ENCODE measurements at regions not wholly inside any gene's neighbourhood (a gene's known extent, or its start where the extent isn't known, plus 50 kb on each side); places are given as distances from the start of the nearest gene placed in this dataset.

- no peak for TF ChIP-seq POLR2A (IDR thresholded peaks at IDR 0.05)
- no peak for TF ChIP-seq CTCF (IDR thresholded peaks at IDR 0.05)
- H3K36me3 ChIP-seq: no peaks in the 10 kb centered on the region
- 95 to 96% (median 95%) methylated on average over 1 of the region's 1 CpG for WGBS, 4 donors
- DNase-seq (no peak), ATAC-seq (no peak)
- no peak overlapping the region for H3K4me3 ChIP-seq
- intact Hi-C loops (cut with DNase I): no loop called here
- H3K4me1 ChIP-seq: peaks cover 0 to 23% (median 2%) of the 10 kb centered on the region in 12 donors
- H3K9me3 ChIP-seq: peaks cover 0 to 18% (median 10%) of the 10 kb centered on the region in 12 donors
- no peaks in the 10 kb centered on the region for H3K27me3 ChIP-seq
- no peak overlapping the region for H3K27ac ChIP-seq
Observed at GRCh38 chr14:55979781-55980180, 138.4 kb upstream of the PELI2 start.

- Histone ChIP-seq H3K27ac (no peak overlapping the region), H3K4me3 (no peak overlapping the region), H3K9me3 (peaks cover 0 to 18% (median 10%) of the 10 kb centered on the region in 12 donors), H3K27me3 (no peaks in the 10 kb centered on the region), H3K36me3 (no peaks in the 10 kb centered on the region), H3K4me1 (peaks cover 0 to 17% (median 0%) of the 10 kb centered on the region in 12 donors)
- intact Hi-C loops (cut with DNase I): no loop called here
- ATAC-seq (no peak), DNase-seq (no peak)
- TF ChIP-seq POLR2A (IDR thresholded peaks at IDR 0.05) (no peak), CTCF (IDR thresholded peaks at IDR 0.05) (no peak)
Observed at GRCh38 chr14:55980970-55981369, 137.2 kb upstream of the PELI2 start.

GRCh38 chr14:55986069-55986468 is 132.1 kb upstream of the PELI2 start:
- 10 to 28% (median 19%) methylated on average over 2 of the region's 2 CpGs for WGBS, 4 donors

GRCh38 chr14:56000846-56001245 is 117.4 kb upstream of the PELI2 start:
- Histone ChIP-seq H3K4me3 (no peak overlapping the region), H3K27ac (no peak overlapping the region), H3K36me3 (no peaks in the 10 kb centered on the region), H3K4me1 (peaks cover 0 to 16% (median 0%) of the 10 kb centered on the region in 12 donors), H3K27me3 (no peaks in the 10 kb centered on the region), H3K9me3 (no peaks in the 10 kb centered on the region)
- ATAC-seq (no peak), DNase-seq (no peak)
- WGBS, 4 donors: 56 to 74% (median 72%) methylated on average over 3 of the region's 3 CpGs
- TF ChIP-seq POLR2A (IDR thresholded peaks at IDR 0.05) (no peak), CTCF (IDR thresholded peaks at IDR 0.05) (no peak)
- intact Hi-C loops (cut with DNase I): no loop called here

More at GRCh38 chr14:55986069-55986468, 132.1 kb upstream of the PELI2 start:
- intact Hi-C loops (cut with DNase I): no loop called here
- DNase-seq (no peak), ATAC-seq (no peak)
- Histone ChIP-seq H3K27me3 (no peaks in the 10 kb centered on the region), H3K9me3 (peaks cover 0 to 9% (median 4%) of the 10 kb centered on the region in 12 donors), H3K27ac (no peak overlapping the region), H3K4me3 (no peak overlapping the region), H3K36me3 (no peaks in the 10 kb centered on the region), H3K4me1 (no peaks in the 10 kb centered on the region)
- no peak for TF ChIP-seq CTCF (IDR thresholded peaks at IDR 0.05)
- TF ChIP-seq POLR2A (IDR thresholded peaks at IDR 0.05): no peak
